Muscle layer of duodenum (tissue), 2 donors: ENCODE measurements at regions not wholly inside any gene's neighbourhood (a gene's known extent, or its start where the extent isn't known, plus 50 kb on each side); places are given as distances from the start of the nearest gene placed in this dataset.

Experiments used
- H3K27ac ChIP-seq: one replicate; pipeline ENCODE4 v1.7.0; 2013; ENCODE audit warnings: mild to moderate bottlenecking, low read length
- H3K27me3 ChIP-seq: one replicate; pipeline ENCODE4 v1.7.0; 2013; ENCODE audit warnings: low read depth, mild to moderate bottlenecking, control low read depth, low read length
- H3K36me3 ChIP-seq, 2 donors: one replicate each; pipeline ENCODE4 v1.7.0; 2013; ENCODE audit warnings: low read length in 2 of 2, control low read depth in 1 of 2, mild to moderate bottlenecking in 1 of 2; ENCODE audit not compliant: insufficient read depth in 2 of 2, control insufficient read depth in 1 of 2
- H3K4me1 ChIP-seq, 2 donors: one replicate each; pipeline ENCODE4 v1.7.0; 2013; ENCODE audit warnings: low read length in 2 of 2, mild to moderate bottlenecking in 2 of 2, control low read depth in 1 of 2, moderate library complexity in 1 of 2; ENCODE audit not compliant: insufficient read depth in 2 of 2, control insufficient read depth in 1 of 2
- H3K4me3 ChIP-seq, 2 donors: one replicate each; pipeline ENCODE4 v1.7.0; 2013; ENCODE audit warnings: low read length in 2 of 2, low read depth in 1 of 2, mild to moderate bottlenecking in 1 of 2
- H3K9me3 ChIP-seq, 2 donors: one replicate each; pipeline ENCODE4 v1.7.0; 2013; ENCODE audit warnings: low read length in 2 of 2, control low read depth in 1 of 2, mild to moderate bottlenecking in 1 of 2; ENCODE audit not compliant: control insufficient read depth in 1 of 2
- donor health status: healthy.

DNA sequence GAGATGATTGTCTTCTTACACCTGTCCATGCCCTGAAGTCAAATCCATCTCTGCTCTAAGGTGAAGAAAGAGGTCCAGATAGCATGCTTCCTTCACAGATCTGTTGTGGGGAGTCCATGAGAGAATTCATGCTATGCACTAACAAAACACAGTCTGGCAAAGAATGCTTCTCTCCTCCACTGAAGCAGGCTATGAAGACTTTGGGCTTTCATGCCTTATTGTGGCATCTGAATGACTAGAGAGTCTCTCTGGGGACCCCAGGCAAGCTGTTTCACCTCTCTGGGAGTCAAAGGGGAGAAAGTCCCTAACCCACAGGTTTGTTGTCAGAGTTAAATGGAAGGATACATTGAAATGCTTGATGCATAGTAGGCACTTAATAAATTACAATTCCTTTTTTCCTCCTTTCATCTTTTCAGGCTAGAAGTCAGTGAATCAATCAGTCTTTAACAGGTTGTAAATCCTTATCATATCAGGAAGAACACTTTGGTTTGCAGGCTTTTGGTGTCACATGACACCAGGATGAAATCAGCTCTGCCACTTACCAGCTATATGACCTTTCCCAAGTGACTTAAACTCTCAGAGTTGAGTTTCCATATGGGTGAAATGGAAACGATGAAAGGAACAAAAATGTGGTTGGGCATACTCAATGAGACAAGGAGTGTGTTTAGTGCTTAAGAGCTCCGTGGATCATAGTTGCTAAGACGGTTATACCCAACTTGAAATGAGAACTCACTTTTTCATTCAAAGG, 200.1 kb upstream of the DAB1 start:
- Histone ChIP-seq H3K4me1 (peaks cover 0 to 7% of the 10 kb centered on the region in 2 donors), H3K27me3 (no peaks in the 10 kb centered on the region), H3K4me3 (no peak overlapping the region), H3K9me3 (no peaks in the 10 kb centered on the region), H3K36me3 (no peaks in the 10 kb centered on the region), H3K27ac (no peak overlapping the region)

DNA sequence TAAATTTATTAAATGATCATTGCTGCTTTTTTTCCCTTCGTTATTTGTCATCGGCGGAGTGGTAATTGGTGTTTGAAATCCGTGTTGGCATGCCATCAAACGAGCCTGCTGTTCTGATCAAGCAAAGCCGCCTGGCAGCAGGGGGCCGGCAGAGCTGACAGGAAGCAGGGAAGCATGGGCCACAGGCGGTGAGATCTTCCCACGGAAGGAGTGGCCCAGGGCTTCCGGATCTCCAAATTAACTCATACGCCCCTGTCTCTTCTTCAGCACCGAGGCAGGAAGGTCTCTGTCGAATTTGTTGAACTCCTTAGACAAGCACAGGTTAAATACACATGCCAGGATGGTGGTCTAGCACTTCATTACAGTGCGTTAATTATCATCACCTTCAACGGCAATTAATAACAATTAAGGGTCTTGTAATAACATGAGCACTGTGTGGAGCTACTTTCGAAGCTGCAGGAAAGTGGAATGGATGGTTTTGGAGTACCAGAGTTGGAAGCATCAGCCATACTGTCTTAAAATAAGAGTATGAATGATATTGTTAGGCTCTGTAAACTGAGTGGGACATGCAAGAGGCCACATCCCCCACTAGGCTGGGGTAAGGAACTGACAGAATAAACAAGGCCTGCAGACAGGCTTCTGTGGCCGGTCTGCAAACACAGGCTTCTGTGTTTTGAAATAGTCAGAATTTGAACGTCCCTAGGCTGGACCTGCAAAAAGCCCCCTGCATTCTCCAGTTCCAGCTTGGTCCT, 199.4 kb upstream of the DAB1 start:
- Histone ChIP-seq H3K9me3 (no peaks in the 10 kb centered on the region), H3K4me1 (peaks cover 0 to 7% of the 10 kb centered on the region in 2 donors), H3K36me3 (no peaks in the 10 kb centered on the region), H3K27me3 (no peaks in the 10 kb centered on the region), H3K4me3 (no peak overlapping the region), H3K27ac (no peak overlapping the region)

GRCh38 chr1:57621776-57622175, 197.9 kb upstream of the DAB1 start:
- Histone ChIP-seq H3K9me3 (no peaks in the 10 kb centered on the region), H3K27me3 (no peaks in the 10 kb centered on the region), H3K27ac (no peak overlapping the region), H3K4me1 (peaks cover 0 to 7% of the 10 kb centered on the region in 2 donors), H3K4me3 (no peak overlapping the region), H3K36me3 (no peaks in the 10 kb centered on the region)

- no peaks in the 10 kb centered on the region for H3K27me3 ChIP-seq
- no peak overlapping the region for H3K27ac ChIP-seq
- H3K36me3 ChIP-seq, result no peaks in the 10 kb centered on the region
- no peaks in the 10 kb centered on the region for H3K9me3 ChIP-seq
- no peak overlapping the region for H3K4me3 ChIP-seq
- H3K4me1 ChIP-seq, result peaks cover 0 to 7% of the 10 kb centered on the region in 2 donors
These were observed 196.7 kb upstream of the DAB1 start for GRCh38 chr1:57620605-57621004.

GRCh38 chr1:57616921-57617320, 193.1 kb upstream of the DAB1 start:
- H3K4me3 ChIP-seq, result no peak overlapping the region
- no peaks in the 10 kb centered on the region for H3K36me3 ChIP-seq
- H3K4me1 ChIP-seq, result no peaks in the 10 kb centered on the region
- no peaks in the 10 kb centered on the region for H3K9me3 ChIP-seq
- no peak overlapping the region for H3K27ac ChIP-seq
- no peaks in the 10 kb centered on the region for H3K27me3 ChIP-seq

DNA sequence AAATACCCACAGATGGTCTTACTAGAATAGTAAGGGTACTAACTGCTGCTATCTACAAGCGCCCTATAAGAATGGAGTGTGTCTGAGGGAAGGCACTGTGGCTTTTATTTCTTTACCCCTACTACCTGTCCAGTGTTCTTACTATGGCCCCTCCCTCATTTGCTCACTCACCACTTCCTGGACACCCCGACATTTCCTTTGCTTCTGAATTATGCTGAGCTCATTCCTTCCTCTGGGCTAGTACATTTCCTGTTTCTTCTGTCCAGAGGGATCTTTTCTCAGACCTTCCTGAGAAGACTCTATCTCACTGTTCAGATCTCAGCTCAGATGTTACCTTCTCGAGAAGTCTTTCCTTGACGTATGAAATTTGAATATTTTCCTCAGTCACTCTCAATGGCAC, 192.1 kb upstream of the DAB1 start:
- Histone ChIP-seq H3K27ac (no peak overlapping the region), H3K9me3 (no peaks in the 10 kb centered on the region), H3K4me1 (no peaks in the 10 kb centered on the region), H3K27me3 (no peaks in the 10 kb centered on the region), H3K36me3 (no peaks in the 10 kb centered on the region), H3K4me3 (no peak overlapping the region)

GRCh38 chr1:57612833-57613232, 189.0 kb upstream of the DAB1 start:
- H3K36me3 ChIP-seq, result no peaks in the 10 kb centered on the region

DNA sequence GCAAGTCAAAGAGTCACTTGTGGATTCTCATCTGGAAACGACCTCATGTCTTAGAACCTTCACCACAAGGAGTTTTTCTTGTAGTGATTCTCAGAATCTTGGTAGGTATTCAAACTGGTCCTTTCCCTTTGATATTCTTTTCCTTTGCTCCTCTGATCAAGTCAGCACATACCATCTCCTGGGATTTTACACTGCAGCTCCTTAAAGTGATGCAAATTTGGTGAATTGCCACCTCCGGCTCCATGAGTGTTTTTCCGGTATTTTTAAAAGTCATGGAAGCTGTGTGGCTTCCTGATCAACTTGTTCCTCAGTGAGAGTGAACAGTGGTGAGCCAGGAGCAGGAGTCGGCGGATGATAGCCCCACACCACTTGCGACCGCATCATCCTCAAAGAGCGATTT, 182.1 kb upstream of the DAB1 start:
- no peaks in the 10 kb centered on the region for H3K27me3 ChIP-seq

More at GRCh38 chr1:57612833-57613232, 189.0 kb upstream of the DAB1 start:
- Histone ChIP-seq H3K4me1 (no peaks in the 10 kb centered on the region), H3K27me3 (no peaks in the 10 kb centered on the region), H3K4me3 (no peak overlapping the region), H3K9me3 (no peaks in the 10 kb centered on the region), H3K27ac (no peak overlapping the region)

DNA sequence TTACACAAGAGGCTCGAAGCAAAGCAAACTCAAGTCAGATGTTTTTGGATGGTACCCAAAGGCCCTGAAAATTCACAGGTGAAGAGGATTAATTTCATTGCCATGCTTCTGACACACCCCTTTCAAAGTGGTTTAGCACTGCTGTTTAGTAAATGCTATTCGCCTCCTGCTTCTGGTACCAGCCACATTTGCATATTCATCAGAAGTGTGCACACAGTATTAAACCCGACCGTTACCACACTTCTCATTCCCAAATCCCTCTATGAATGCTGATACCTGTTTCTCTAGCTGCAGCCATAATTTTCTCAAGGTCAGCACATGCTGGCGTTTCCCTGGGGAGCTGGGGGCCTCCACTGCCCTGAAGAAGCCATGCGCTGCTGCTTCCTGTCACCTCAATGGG, 179.8 kb upstream of the DAB1 start:
- no peaks in the 10 kb centered on the region for H3K9me3 ChIP-seq
- H3K4me3 ChIP-seq, result no peak overlapping the region
- peaks cover 0 to 14% of the 10 kb centered on the region in 2 donors for H3K4me1 ChIP-seq
- no peaks in the 10 kb centered on the region for H3K27me3 ChIP-seq
- no peaks in the 10 kb centered on the region for H3K36me3 ChIP-seq
- no peak overlapping the region for H3K27ac ChIP-seq

More for the DNA sequence above, 182.1 kb upstream of the DAB1 start:
- Histone ChIP-seq H3K36me3 (no peaks in the 10 kb centered on the region), H3K4me3 (no peak overlapping the region), H3K4me1 (no peaks in the 10 kb centered on the region), H3K9me3 (no peaks in the 10 kb centered on the region), H3K27ac (no peak overlapping the region)

GRCh38 chr1:57600424-57600823, 176.6 kb upstream of the DAB1 start:
- H3K4me3 ChIP-seq, result no peak overlapping the region
- H3K9me3 ChIP-seq, result no peaks in the 10 kb centered on the region
- no peaks in the 10 kb centered on the region for H3K36me3 ChIP-seq
- no peaks in the 10 kb centered on the region for H3K27me3 ChIP-seq
- H3K27ac ChIP-seq, result no peak overlapping the region
- H3K4me1 ChIP-seq, result peaks cover 0 to 17% of the 10 kb centered on the region in 2 donors

- H3K27me3 ChIP-seq, result no peaks in the 10 kb centered on the region
- no peak overlapping the region for H3K4me3 ChIP-seq
- H3K9me3 ChIP-seq, result no peaks in the 10 kb centered on the region
- no peaks in the 10 kb centered on the region for H3K36me3 ChIP-seq
- H3K27ac ChIP-seq, result no peak overlapping the region
- H3K4me1 ChIP-seq, result peaks cover 0 to 17% of the 10 kb centered on the region in 2 donors
These were observed 175.6 kb upstream of the DAB1 start for GRCh38 chr1:57599236-57599994.
